Adrenal gland (tissue), 9 donors: ENCODE measurements at regions not wholly inside any gene's neighbourhood (a gene's known extent, or its start where the extent isn't known, plus 50 kb on each side); places are given as distances from the start of the nearest gene placed in this dataset.
"Not testable (repeated sequence)": the region's sequence is repeated elsewhere in the genome, so short reads cannot be mapped to it uniquely, and the experiment has no call there.

Experiments
- DNase-seq, 7 donors: peaks; one replicate each; pipeline ENCODE4 v3.0.0-alpha.2; 2019 to 2020
- H3K27ac ChIP-seq, 5 donors: fragments of 200-600 bp; sonication (generic) in 4 of 5; 1 replicate in 3 of 5; 2 replicates in 2 of 5; pipeline versions ENCODE4 v1.5.1 to v1.8.0; 2016 to 2020; ENCODE audit warnings: mild to moderate bottlenecking in 1 of 5
- H3K27me3 ChIP-seq: fragments of 200-600 bp; 2 replicates; pipeline ENCODE4 v1.8.0; 2021
- H3K36me3 ChIP-seq, 2 donors: fragments of 200-600 bp; replicated peaks in 1 of 2; 1 replicate in 1 of 2; 2 replicates in 1 of 2; pipeline versions ENCODE4 v1.5.1 to v1.8.0; 2018 to 2022
- H3K4me1 ChIP-seq, 2 donors: fragments of 200-600 bp; replicated peaks in 1 of 2; 1 replicate in 1 of 2; 2 replicates in 1 of 2; pipeline versions ENCODE4 v1.5.1 to v1.8.0; 2018 to 2021
- H3K4me3 ChIP-seq, 4 donors: fragments of 200-600 bp; sonication (generic) in 3 of 4; one replicate each; pipeline ENCODE4 v1.5.1; 2016 to 2018
- H3K9me3 ChIP-seq, 3 donors: fragments of 200-600 bp; sonication (generic) in 1 of 3; replicated peaks in 1 of 3; 1 replicate in 2 of 3; 2 replicates in 1 of 3; pipeline versions ENCODE4 v1.5.1 to v1.8.0; 2016 to 2021
- CTCF ChIP-seq, 6 experiments: fragments of 450-650 bp in 4 of 6; fragments of 200-600 bp in 2 of 6; sonication (generic) in 1 of 6; IDR thresholded peaks; 1 replicate in 5 of 6; 2 replicates in 1 of 6; pipeline versions ENCODE4 v1.5.1 to v1.8.0; 2016 to 2021; ENCODE audit warnings: antibody characterized with exemption in 6 of 6, mild to moderate bottlenecking in 2 of 6, moderate library complexity in 1 of 6
- POLR2A ChIP-seq, 2 donors: fragments of 450-650 bp; IDR thresholded peaks; one replicate each; pipeline ENCODE4 v1.6.1; 2017; ENCODE audit warnings: antibody characterized with exemption in 2 of 2, mild to moderate bottlenecking in 2 of 2, moderate library complexity in 1 of 2
- WGBS, 4 donors: extraction: QIAGEN DNeasy Blood & Tissue Kit in 2 of 4; methylation state at CpG; one replicate each; pipeline versions ENCODE4 v1.1.5 to v1.1.7; 2013 to 2017; 5-methylcytosine and 5-hydroxymethylcytosine counted together
- intact Hi-C, 2 donors: fragments of 100-400 bp; cut with DNase I; formaldehyde crosslinking; loops; one replicate each; pipeline versions ENCODE4 v1.14.1 to v1.15.0; 2022 to 2023
- donor health status: healthy with polysubstance abuse.
- donor health status: Bipolar disorder and iron deficiency.
- donor health status: DM: yes; HTN: yes; CAD: no.
- donor health status: DM: no; HTN: no; CAD: no.
- donor health status: DM: no; HTN: no; CAD: no.

GRCh38 chr6:137711972-137712371 is 155.1 kb upstream of the TNFAIP3 start:
- WGBS, 4 donors = 60 to 79% (median 71%) methylated on average over 1 of the region's 1 CpG
- Histone ChIP-seq H3K36me3 (no peaks in the 10 kb centered on the region), H3K9me3 (no peaks in the 10 kb centered on the region), H3K4me1 (peaks cover 5 to 13% of the 10 kb centered on the region in 2 donors), H3K27ac (no peak overlapping the region), H3K27me3 (no peaks in the 10 kb centered on the region), H3K4me3 (no peak overlapping the region)
- intact Hi-C loops = loop anchor here (5.0 to 10.0 kb wide), 2 partner anchors 93 to 155 kb away; partner anchors contain the start of gene TNFAIP3 (in 1 of the 2)
- DNase-seq = no peak
- TF ChIP-seq POLR2A (IDR thresholded peaks at IDR 0.05) = no peak
- TF ChIP-seq CTCF (IDR thresholded peaks at IDR 0.05) = no peak

GRCh38 chr6:137712587-137712986 is 154.5 kb upstream of the TNFAIP3 start:
- Histone ChIP-seq H3K4me3 (no peak overlapping the region), H3K4me1 (peaks cover 5 to 9% of the 10 kb centered on the region in 2 donors), H3K36me3 (no peaks in the 10 kb centered on the region), H3K27ac (no peak overlapping the region), H3K27me3 (no peaks in the 10 kb centered on the region), H3K9me3 (no peaks in the 10 kb centered on the region)
- DNase-seq = no peak
- WGBS, 4 donors = 93 to 97% (median 95%) methylated on average over 5 of the region's 5 CpGs
- TF ChIP-seq POLR2A (IDR thresholded peaks at IDR 0.05) = no peak
- no peak for TF ChIP-seq CTCF (IDR thresholded peaks at IDR 0.05)
- intact Hi-C loops = loop anchor here (5.0 to 10.0 kb wide), 2 partner anchors 92 to 155 kb away; partner anchors contain the start of gene TNFAIP3 (in 1 of the 2)

GRCh38 chr6:137715589-137716045 is 151.4 kb upstream of the TNFAIP3 start:
- intact Hi-C loops = loop anchor here in 1 of 2 donors (10.0 kb wide), 1 partner anchor 89 kb away; no protein-coding TSS in a partner anchor
- H3K4me1 ChIP-seq = no peaks in the 10 kb centered on the region
- TF ChIP-seq POLR2A (IDR thresholded peaks at IDR 0.05) (no peak), CTCF (IDR thresholded peaks at IDR 0.05) (no peak)
- H3K9me3 ChIP-seq = no peaks in the 10 kb centered on the region
- no peaks in the 10 kb centered on the region for H3K36me3 ChIP-seq
- no peak for DNase-seq
- H3K4me3 ChIP-seq = no peak overlapping the region
- WGBS, 4 donors = 71 to 94% (median 75%) methylated on average over 4 of the region's 4 CpGs
- no peak overlapping the region for H3K27ac ChIP-seq
- no peaks in the 10 kb centered on the region for H3K27me3 ChIP-seq

- Histone ChIP-seq H3K27ac (no peak overlapping the region), H3K9me3 (no peaks in the 10 kb centered on the region), H3K27me3 (no peaks in the 10 kb centered on the region), H3K4me3 (no peak overlapping the region), H3K36me3 (no peaks in the 10 kb centered on the region), H3K4me1 (no peaks in the 10 kb centered on the region)
- WGBS, 4 donors = 87 to 94% (median 89%) methylated on average over 6 to 7 of the region's 7 CpGs
- TF ChIP-seq CTCF (IDR thresholded peaks at IDR 0.05) = no peak
- no peak for TF ChIP-seq POLR2A (IDR thresholded peaks at IDR 0.05)
- DNase-seq = no peak
- intact Hi-C loops = loop anchor here in 1 of 2 donors (10.0 kb wide), 1 partner anchor 87 kb away; no protein-coding TSS in a partner anchor
Measured at GRCh38 chr6:137717074-137718073, 149.7 kb upstream of the TNFAIP3 start.

GRCh38 chr6:137718903-137719302 is 148.2 kb upstream of the TNFAIP3 start:
- DNase-seq, H3K27me3 ChIP-seq, H3K9me3 ChIP-seq, H3K4me1 ChIP-seq, H3K27ac ChIP-seq, H3K4me3 ChIP-seq, H3K36me3 ChIP-seq: not testable (repeated sequence)
- 88 to 92% (median 91%) methylated on average over 5 of the region's 5 CpGs for WGBS, 4 donors
- intact Hi-C loops = loop anchor here in 1 of 2 donors (10.0 kb wide), 1 partner anchor 86 kb away; no protein-coding TSS in a partner anchor
